WTC11 (cell line): ENCODE measurements at regions not wholly inside any gene's neighbourhood (a gene's known extent, or its start where the extent isn't known, plus 50 kb on each side); places are given as distances from the start of the nearest gene placed in this dataset.

Experiments used
- ATAC-seq: fragments of 200-7000 bp; cut with Tn5 transposase; 2 replicates; pipeline ENCODE4 v1.10.0; 2021; ENCODE audit warnings: mild to moderate bottlenecking, moderate library complexity
- CTCF ChIA-PET: fragments of 300-600 bp; sonication (Branson Sonifier 250); formaldehyde crosslinking; loops from one replicate; lab custom pipeline; 2021; ENCODE audit warnings: antibody characterized with exemption; lab: Charles Lee
- POLR2A ChIA-PET: fragments of 350-600 bp; sonication (Branson Sonifier 250); formaldehyde crosslinking; loops from one replicate; lab custom pipeline; 2021; ENCODE audit warnings: antibody characterized with exemption; lab: Charles Lee
- DNase-seq: peaks from one replicate; pipeline ENCODE4 v3.0.0; 2021; ENCODE audit warnings: low spot score
- H3K27ac Mint-ChIP-seq: 2 replicates; pipeline ENCODE4 v1.8.0; 2021; ENCODE audit warnings: mixed read lengths
- H3K27me3 Mint-ChIP-seq: 2 replicates; pipeline ENCODE4 v1.8.0; 2021; ENCODE audit warnings: low read depth, mild to moderate bottlenecking, moderate library complexity, mixed read lengths
- H3K36me3 Mint-ChIP-seq: 2 replicates; pipeline ENCODE4 v1.8.0; 2021; ENCODE audit warnings: mixed read lengths
- H3K4me1 Mint-ChIP-seq: 2 replicates; pipeline ENCODE4 v1.8.0; 2022; ENCODE audit warnings: mixed read lengths
- H3K4me3 Mint-ChIP-seq: 2 replicates; pipeline ENCODE4 v1.8.0; 2021; ENCODE audit warnings: mild to moderate bottlenecking, moderate library complexity, mixed read lengths
- H3K9me3 Mint-ChIP-seq: 2 replicates; pipeline ENCODE4 v1.8.0; 2021; ENCODE audit warnings: mixed read lengths
- ESRRA ChIP-seq: sonication (generic); formaldehyde crosslinking; IDR thresholded peaks from 2 replicates; pipeline ENCODE4 v1.8.1; 2022; ENCODE audit warnings: mild to moderate bottlenecking, missing genetic modification reagents, borderline replicate concordance
- ETV6 ChIP-seq: sonication (generic); formaldehyde crosslinking; IDR thresholded peaks from 2 replicates; pipeline ENCODE4 v1.8.1; 2022; ENCODE audit warnings: mild to moderate bottlenecking, missing genetic modification reagents
- FOXK1 ChIP-seq: sonication (generic); formaldehyde crosslinking; IDR thresholded peaks from 2 replicates; pipeline ENCODE4 v1.8.0; 2022; ENCODE audit warnings: mild to moderate bottlenecking, moderate library complexity, missing genetic modification reagents
- RELA ChIP-seq: sonication (generic); formaldehyde crosslinking; IDR thresholded peaks from 2 replicates; pipeline ENCODE4 v1.8.1; 2022; ENCODE audit warnings: missing genetic modification reagents, mild to moderate bottlenecking, borderline replicate concordance
- SOX15 ChIP-seq: fragments of 250-450 bp; sonication (Bioruptor Pico); IDR thresholded peaks from 2 replicates; pipeline ENCODE4 v1.9.0; 2021; ENCODE audit warnings: mild to moderate bottlenecking
- TEAD1 ChIP-seq: sonication (generic); formaldehyde crosslinking; IDR thresholded peaks from 2 replicates; pipeline ENCODE4 v1.8.0; 2022; ENCODE audit warnings: mild to moderate bottlenecking, missing genetic modification reagents
- TEAD4 ChIP-seq: sonication (generic); formaldehyde crosslinking; IDR thresholded peaks from 2 replicates; pipeline ENCODE4 v1.8.0; 2022; ENCODE audit warnings: mild to moderate bottlenecking, missing genetic modification reagents
- ZBTB21 ChIP-seq: sonication (generic); formaldehyde crosslinking; IDR thresholded peaks from 2 replicates; pipeline ENCODE4 v1.8.1; 2023; ENCODE audit warnings: mild to moderate bottlenecking, missing genetic modification reagents, borderline replicate concordance
- ZNF317 ChIP-seq: sonication (generic); formaldehyde crosslinking; IDR thresholded peaks from 2 replicates; pipeline ENCODE4 v1.8.1; 2023; ENCODE audit warnings: low read depth, mild to moderate bottlenecking, moderate library complexity, missing genetic modification reagents, borderline replicate concordance
- ZNF416 ChIP-seq: fragments of 250-450 bp; sonication (Bioruptor Pico); IDR thresholded peaks from 2 replicates; pipeline ENCODE4 v1.9.0; 2021; ENCODE audit warnings: mild to moderate bottlenecking, inconsistent platforms
- ZNF671 ChIP-seq: fragments of 250-450 bp; sonication (Bioruptor Pico); IDR thresholded peaks from 2 replicates; pipeline ENCODE4 v1.8.0; 2021; ENCODE audit warnings: mild to moderate bottlenecking
- TF ChIP-seq, protein P1 (sequence below): fragments of 250-450 bp; sonication (Bioruptor Pico); IDR thresholded peaks from 2 replicates; pipeline ENCODE4 v1.8.0; 2021; ENCODE audit warnings: mild to moderate bottlenecking
- TF ChIP-seq, protein P2 (sequence below): fragments of 250-450 bp; sonication (Bioruptor Pico); conservative IDR thresholded peaks from 2 replicates; pipeline ENCODE4 v1.9.0; 2021; ENCODE audit warnings: mild to moderate bottlenecking
- TF ChIP-seq, protein P3 (sequence below): sonication (generic); formaldehyde crosslinking; IDR thresholded peaks from 2 replicates; pipeline ENCODE4 v1.8.0; 2022; ENCODE audit warnings: mild to moderate bottlenecking, missing genetic modification reagents
- TF ChIP-seq, protein P4 (sequence below): sonication (generic); formaldehyde crosslinking; IDR thresholded peaks from 2 replicates; pipeline ENCODE4 v1.8.1; 2022; ENCODE audit warnings: mild to moderate bottlenecking, missing genetic modification reagents, moderate library complexity, borderline replicate concordance
- TF ChIP-seq, protein P5 (sequence below): sonication (generic); formaldehyde crosslinking; IDR thresholded peaks from 2 replicates; pipeline ENCODE4 v1.8.0; 2023; ENCODE audit warnings: missing genetic modification reagents
- TF ChIP-seq, protein P6 (sequence below): sonication (generic); formaldehyde crosslinking; IDR thresholded peaks from 2 replicates; pipeline ENCODE4 v1.8.1; 2023; ENCODE audit warnings: mild to moderate bottlenecking, missing genetic modification reagents, moderate library complexity
- TF ChIP-seq, protein P7 (sequence below): fragments of 250-450 bp; sonication (Bioruptor Pico); IDR thresholded peaks from 2 replicates; pipeline ENCODE4 v1.9.0; 2021; ENCODE audit warnings: mild to moderate bottlenecking
- TF ChIP-seq, protein P8 (sequence below): sonication (generic); formaldehyde crosslinking; IDR thresholded peaks from 2 replicates; pipeline ENCODE4 v1.8.0; 2023; ENCODE audit warnings: missing genetic modification reagents, mild to moderate bottlenecking, borderline replicate concordance

DNA sequence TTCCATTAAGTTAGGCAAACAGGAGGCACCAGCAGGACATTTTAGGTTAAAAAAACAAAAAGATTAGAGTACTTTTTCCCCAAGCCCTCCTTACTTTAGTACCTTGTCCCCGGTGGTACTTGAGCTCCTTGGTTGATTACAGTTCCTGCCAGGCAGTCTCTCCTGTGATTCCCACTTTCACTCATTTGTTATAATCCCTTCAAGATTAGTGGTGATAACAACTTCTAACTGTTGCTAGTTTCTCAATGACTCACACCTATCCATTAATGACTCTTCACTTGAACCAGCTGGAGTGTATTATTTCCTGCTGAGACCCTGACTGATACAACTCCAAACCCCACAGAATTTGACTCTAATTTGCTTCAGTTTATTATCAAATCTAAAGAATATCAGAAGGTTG is 765.0 kb upstream of the DIAPH2 start (continued):
- TF ChIP-seq ZBTB21 (CRISPR knock-in tag) (no peak), FOXK1 (CRISPR knock-in tag) (no peak), ETV6 (CRISPR knock-in tag) (no peak)
- TF ChIP-seq, protein P1, sequence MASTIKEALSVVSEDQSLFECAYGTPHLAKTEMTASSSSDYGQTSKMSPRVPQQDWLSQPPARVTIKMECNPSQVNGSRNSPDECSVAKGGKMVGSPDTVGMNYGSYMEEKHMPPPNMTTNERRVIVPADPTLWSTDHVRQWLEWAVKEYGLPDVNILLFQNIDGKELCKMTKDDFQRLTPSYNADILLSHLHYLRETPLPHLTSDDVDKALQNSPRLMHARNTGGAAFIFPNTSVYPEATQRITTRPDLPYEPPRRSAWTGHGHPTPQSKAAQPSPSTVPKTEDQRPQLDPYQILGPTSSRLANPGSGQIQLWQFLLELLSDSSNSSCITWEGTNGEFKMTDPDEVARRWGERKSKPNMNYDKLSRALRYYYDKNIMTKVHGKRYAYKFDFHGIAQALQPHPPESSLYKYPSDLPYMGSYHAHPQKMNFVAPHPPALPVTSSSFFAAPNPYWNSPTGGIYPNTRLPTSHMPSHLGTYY (CRISPR knock-in tag), result no peak

DNA sequence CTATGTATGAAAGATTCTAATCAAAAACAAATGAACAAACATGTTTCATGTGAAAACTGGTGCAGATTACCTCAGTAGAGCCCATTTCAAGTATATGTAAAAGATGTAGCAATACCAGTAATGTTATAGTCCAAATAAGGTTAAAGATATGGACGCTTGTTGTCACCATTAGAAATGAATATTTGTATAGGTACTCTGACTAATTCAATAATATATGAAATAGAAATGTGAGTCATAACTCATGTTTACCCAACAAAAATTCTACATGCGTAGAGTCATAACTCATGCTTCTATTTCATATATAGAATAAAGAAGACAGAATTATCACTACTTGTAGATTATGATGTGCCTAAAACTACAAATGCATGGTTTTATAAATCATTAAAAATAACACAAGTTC is 739.1 kb upstream of the DIAPH2 start:
- Mint-ChIP-seq H3K4me1 (no peaks in the 10 kb centered on the region), H3K4me3 (no peak overlapping the region)

More for the DNA sequence above, 739.1 kb upstream of the DIAPH2 start:
- no peak overlapping the region for H3K27ac Mint-ChIP-seq
- H3K27me3 Mint-ChIP-seq, result no peaks in the 10 kb centered on the region
- DNase-seq (no peak), ATAC-seq (no peak)
- H3K36me3 Mint-ChIP-seq, result no peaks in the 10 kb centered on the region
- ChIA-PET CTCF (no interaction called here), POLR2A (no interaction called here)
- no peaks in the 10 kb centered on the region for H3K9me3 Mint-ChIP-seq
- TF ChIP-seq ZNF416 (no peak), TEAD4 (CRISPR knock-in tag) (no peak), ESRRA (CRISPR knock-in tag) (no peak), ZNF671 (CRISPR knock-in tag) (no peak), SOX15 (no peak), RELA (CRISPR knock-in tag) (no peak), TEAD1 (no peak), ZNF317 (CRISPR knock-in tag) (no peak)
- TF ChIP-seq, protein P1 (CRISPR knock-in tag), result no peak
- TF ChIP-seq, protein P2, sequence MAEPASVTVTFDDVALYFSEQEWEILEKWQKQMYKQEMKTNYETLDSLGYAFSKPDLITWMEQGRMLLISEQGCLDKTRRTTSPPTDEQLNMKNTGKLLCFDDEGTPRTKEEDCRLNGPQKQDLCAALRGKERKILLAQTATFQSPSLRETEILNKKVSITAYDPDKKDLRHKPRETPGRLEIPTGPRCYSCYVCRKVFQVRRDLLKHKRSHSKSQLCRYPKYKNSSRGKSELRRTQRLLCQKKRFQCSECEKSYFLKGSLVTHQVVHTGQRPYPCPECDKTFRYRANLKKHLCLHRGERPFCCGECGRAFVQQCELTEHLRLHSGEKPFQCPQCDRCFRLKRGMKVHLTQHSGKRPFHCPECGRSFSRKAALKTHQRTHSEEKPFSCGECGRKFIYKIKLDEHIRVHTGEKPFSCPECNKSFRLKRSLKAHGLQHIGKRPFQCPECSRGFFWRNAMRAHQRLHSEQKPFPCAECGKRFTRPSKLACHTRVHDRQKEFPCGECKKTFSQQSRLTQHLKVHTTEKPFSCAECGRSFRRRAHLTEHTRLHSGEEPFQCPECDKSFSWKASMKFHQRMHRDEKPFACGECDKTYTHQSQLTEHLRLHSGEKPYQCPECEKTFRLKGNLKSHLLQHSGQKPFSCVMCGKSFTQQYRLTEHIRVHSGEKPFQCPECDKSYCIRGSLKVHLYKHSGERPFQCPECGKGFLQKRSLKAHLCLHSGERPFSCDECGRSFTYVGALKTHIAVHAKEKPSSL (CRISPR knock-in tag), result no peak
- TF ChIP-seq, protein P3, sequence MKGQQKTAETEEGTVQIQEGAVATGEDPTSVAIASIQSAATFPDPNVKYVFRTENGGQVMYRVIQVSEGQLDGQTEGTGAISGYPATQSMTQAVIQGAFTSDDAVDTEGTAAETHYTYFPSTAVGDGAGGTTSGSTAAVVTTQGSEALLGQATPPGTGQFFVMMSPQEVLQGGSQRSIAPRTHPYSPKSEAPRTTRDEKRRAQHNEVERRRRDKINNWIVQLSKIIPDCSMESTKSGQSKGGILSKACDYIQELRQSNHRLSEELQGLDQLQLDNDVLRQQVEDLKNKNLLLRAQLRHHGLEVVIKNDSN, result no peak
- TF ChIP-seq, protein P4, sequence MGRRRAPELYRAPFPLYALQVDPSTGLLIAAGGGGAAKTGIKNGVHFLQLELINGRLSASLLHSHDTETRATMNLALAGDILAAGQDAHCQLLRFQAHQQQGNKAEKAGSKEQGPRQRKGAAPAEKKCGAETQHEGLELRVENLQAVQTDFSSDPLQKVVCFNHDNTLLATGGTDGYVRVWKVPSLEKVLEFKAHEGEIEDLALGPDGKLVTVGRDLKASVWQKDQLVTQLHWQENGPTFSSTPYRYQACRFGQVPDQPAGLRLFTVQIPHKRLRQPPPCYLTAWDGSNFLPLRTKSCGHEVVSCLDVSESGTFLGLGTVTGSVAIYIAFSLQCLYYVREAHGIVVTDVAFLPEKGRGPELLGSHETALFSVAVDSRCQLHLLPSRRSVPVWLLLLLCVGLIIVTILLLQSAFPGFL (CRISPR knock-in tag), result no peak
- TF ChIP-seq, protein P5, sequence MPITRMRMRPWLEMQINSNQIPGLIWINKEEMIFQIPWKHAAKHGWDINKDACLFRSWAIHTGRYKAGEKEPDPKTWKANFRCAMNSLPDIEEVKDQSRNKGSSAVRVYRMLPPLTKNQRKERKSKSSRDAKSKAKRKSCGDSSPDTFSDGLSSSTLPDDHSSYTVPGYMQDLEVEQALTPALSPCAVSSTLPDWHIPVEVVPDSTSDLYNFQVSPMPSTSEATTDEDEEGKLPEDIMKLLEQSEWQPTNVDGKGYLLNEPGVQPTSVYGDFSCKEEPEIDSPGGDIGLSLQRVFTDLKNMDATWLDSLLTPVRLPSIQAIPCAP (CRISPR knock-in tag), result no peak
- TF ChIP-seq, protein P6, sequence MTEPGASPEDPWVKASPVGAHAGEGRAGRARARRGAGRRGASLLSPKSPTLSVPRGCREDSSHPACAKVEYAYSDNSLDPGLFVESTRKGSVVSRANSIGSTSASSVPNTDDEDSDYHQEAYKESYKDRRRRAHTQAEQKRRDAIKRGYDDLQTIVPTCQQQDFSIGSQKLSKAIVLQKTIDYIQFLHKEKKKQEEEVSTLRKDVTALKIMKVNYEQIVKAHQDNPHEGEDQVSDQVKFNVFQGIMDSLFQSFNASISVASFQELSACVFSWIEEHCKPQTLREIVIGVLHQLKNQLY, result no peak
- TF ChIP-seq, protein P7, sequence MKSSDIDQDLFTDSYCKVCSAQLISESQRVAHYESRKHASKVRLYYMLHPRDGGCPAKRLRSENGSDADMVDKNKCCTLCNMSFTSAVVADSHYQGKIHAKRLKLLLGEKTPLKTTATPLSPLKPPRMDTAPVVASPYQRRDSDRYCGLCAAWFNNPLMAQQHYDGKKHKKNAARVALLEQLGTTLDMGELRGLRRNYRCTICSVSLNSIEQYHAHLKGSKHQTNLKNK (CRISPR knock-in tag), result no peak
- TF ChIP-seq, protein P8, sequence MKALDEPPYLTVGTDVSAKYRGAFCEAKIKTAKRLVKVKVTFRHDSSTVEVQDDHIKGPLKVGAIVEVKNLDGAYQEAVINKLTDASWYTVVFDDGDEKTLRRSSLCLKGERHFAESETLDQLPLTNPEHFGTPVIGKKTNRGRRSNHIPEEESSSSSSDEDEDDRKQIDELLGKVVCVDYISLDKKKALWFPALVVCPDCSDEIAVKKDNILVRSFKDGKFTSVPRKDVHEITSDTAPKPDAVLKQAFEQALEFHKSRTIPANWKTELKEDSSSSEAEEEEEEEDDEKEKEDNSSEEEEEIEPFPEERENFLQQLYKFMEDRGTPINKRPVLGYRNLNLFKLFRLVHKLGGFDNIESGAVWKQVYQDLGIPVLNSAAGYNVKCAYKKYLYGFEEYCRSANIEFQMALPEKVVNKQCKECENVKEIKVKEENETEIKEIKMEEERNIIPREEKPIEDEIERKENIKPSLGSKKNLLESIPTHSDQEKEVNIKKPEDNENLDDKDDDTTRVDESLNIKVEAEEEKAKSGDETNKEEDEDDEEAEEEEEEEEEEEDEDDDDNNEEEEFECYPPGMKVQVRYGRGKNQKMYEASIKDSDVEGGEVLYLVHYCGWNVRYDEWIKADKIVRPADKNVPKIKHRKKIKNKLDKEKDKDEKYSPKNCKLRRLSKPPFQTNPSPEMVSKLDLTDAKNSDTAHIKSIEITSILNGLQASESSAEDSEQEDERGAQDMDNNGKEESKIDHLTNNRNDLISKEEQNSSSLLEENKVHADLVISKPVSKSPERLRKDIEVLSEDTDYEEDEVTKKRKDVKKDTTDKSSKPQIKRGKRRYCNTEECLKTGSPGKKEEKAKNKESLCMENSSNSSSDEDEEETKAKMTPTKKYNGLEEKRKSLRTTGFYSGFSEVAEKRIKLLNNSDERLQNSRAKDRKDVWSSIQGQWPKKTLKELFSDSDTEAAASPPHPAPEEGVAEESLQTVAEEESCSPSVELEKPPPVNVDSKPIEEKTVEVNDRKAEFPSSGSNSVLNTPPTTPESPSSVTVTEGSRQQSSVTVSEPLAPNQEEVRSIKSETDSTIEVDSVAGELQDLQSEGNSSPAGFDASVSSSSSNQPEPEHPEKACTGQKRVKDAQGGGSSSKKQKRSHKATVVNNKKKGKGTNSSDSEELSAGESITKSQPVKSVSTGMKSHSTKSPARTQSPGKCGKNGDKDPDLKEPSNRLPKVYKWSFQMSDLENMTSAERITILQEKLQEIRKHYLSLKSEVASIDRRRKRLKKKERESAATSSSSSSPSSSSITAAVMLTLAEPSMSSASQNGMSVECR (CRISPR knock-in tag), result no peak
